ENCODE measurements at regions not wholly inside any gene's neighbourhood (a gene's known extent, or its start where the extent isn't known, plus 50 kb on each side); places are given as distances from the start of the nearest gene placed in this dataset.

DNA sequence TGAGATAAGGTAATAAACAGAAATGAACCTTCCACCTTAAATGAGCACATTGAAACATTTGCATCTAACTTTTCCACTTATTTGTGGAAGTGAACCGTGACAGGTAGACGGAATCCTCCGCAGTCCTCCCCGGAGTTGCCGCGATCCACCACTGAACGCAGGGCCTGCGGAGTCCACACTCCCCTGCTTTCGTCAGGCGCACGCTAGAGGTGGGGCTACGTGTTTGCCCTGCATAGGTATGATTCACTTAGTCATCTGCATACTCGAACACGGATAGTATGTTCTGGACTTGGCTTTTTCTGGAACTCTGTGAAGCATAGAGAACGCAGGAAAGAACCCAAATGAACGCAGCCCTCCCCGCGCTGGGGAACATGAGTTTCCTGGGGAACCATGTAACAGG is 272.8 kb upstream of the IRX4 start:
- no peaks in the 10 kb centered on the region for H3K79me2 ChIP-seq (ENCODE audit: control insufficient read depth, insufficient read depth, low read length)
- no peak overlapping the region for H3K4me3 ChIP-seq (replicated peaks in 1 of 3; ENCODE audit: insufficient read depth in 1 of 3, low read depth in 1 of 3, low read length in 3 of 3)
- POLR2A ChIA-PET: no interaction called here
- no peak overlapping the region for H3K9ac ChIP-seq (replicated peaks; ENCODE audit: extremely low read depth, insufficient read depth, low read length)
- CTCF ChIA-PET: no interaction called here
- BruUV-seq (replicated peaks): no TSS peak
- no peaks in the 10 kb centered on the region for H3K4me1 ChIP-seq (ENCODE audit: control insufficient read depth, extremely low read depth, insufficient read depth, low read length)
- no peaks in the 10 kb centered on the region for H3K9me1 ChIP-seq (replicated peaks; ENCODE audit: control insufficient read depth, extremely low read depth, insufficient read depth, low read length)
- H4K20me1 ChIP-seq (replicated peaks; ENCODE audit: control insufficient read depth, extremely low read depth, insufficient read depth, low read length): no peaks in the 10 kb centered on the region
- FAIRE-seq: no peak
- H3K27me3 ChIP-seq (ENCODE audit: control insufficient read depth in 2 of 2, insufficient read depth in 2 of 2, low read length in 2 of 2): no peaks in the 10 kb centered on the region
- DNase-seq (ENCODE audit: low read depth, low spot score): no peak
- H3K36me3 ChIP-seq (ENCODE audit: control insufficient read depth in 2 of 2, extremely low read depth in 1 of 2, insufficient read depth in 2 of 2, low read length in 2 of 2): no peaks in the 10 kb centered on the region
- no peak overlapping the region for H3K4me2 ChIP-seq (ENCODE audit: insufficient read depth, low read length)
- no peaks in the 10 kb centered on the region for H3K9me3 ChIP-seq (replicated peaks; ENCODE audit: control insufficient read depth, insufficient read depth, low read length)
- no peak overlapping the region for H3K27ac ChIP-seq (ENCODE audit: insufficient read depth, low read depth, low read length)
- intact Hi-C loops (cut with micrococcal nuclease): no loop called here
- TF ChIP-seq, protein P1, sequence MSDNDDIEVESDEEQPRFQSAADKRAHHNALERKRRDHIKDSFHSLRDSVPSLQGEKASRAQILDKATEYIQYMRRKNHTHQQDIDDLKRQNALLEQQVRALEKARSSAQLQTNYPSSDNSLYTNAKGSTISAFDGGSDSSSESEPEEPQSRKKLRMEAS (IDR thresholded peaks at IDR 0.05; ENCODE audit: insufficient read depth, insufficient read length): no peak
- TF ChIP-seq, protein P2, sequence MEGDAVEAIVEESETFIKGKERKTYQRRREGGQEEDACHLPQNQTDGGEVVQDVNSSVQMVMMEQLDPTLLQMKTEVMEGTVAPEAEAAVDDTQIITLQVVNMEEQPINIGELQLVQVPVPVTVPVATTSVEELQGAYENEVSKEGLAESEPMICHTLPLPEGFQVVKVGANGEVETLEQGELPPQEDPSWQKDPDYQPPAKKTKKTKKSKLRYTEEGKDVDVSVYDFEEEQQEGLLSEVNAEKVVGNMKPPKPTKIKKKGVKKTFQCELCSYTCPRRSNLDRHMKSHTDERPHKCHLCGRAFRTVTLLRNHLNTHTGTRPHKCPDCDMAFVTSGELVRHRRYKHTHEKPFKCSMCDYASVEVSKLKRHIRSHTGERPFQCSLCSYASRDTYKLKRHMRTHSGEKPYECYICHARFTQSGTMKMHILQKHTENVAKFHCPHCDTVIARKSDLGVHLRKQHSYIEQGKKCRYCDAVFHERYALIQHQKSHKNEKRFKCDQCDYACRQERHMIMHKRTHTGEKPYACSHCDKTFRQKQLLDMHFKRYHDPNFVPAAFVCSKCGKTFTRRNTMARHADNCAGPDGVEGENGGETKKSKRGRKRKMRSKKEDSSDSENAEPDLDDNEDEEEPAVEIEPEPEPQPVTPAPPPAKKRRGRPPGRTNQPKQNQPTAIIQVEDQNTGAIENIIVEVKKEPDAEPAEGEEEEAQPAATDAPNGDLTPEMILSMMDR (IDR thresholded peaks at IDR 0.05; ENCODE audit: extremely low read depth in 1 of 2, insufficient read depth in 1 of 2, low read depth in 1 of 2, low read length in 2 of 2): no peak
- no peak for TF ChIP-seq POLR2A (IDR thresholded peaks at IDR 0.05; ENCODE audit: low read depth, low read length)
- H2AFZ ChIP-seq (ENCODE audit: low read depth, low read length): no peak overlapping the region
- dilution Hi-C loops (cut with MboI; ENCODE audit: extremely low pct_ligation_motif_present, low sequenced_read_pairs): no loop called here

DNA sequence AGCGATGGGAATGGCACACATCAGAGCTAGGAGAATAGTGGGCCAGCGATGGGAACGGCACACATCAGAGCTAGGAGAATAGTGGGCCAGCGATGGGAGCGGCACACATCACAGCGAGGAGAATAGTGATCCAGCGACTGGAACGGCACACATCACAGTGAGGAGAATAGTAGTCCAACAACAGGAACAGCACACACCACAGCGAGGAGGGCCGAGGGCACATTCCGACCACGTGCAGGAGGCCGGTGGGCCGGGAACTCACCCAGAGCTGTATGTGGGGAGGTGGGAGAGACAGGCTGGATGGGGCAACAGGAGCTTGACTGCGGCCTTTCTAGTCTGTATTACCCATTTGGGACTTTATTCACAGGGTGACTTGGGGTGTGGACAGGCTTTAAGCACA is 271.1 kb upstream of the IRX4 start:
- H3K27me3 ChIP-seq (ENCODE audit: control insufficient read depth in 2 of 2, insufficient read depth in 2 of 2, low read length in 2 of 2): no peaks in the 10 kb centered on the region
- H2AFZ ChIP-seq (ENCODE audit: low read depth, low read length): no peak overlapping the region

More for the DNA sequence above, 271.1 kb upstream of the IRX4 start:
- Histone ChIP-seq H3K79me2 (ENCODE audit: control insufficient read depth, insufficient read depth, low read length) (no peaks in the 10 kb centered on the region), H3K9me3 (replicated peaks; ENCODE audit: control insufficient read depth, insufficient read depth, low read length) (no peaks in the 10 kb centered on the region), H3K36me3 (ENCODE audit: control insufficient read depth in 2 of 2, extremely low read depth in 1 of 2, insufficient read depth in 2 of 2, low read length in 2 of 2) (no peaks in the 10 kb centered on the region), H3K9me1 (replicated peaks; ENCODE audit: control insufficient read depth, extremely low read depth, insufficient read depth, low read length) (no peaks in the 10 kb centered on the region), H3K9ac (replicated peaks; ENCODE audit: extremely low read depth, insufficient read depth, low read length) (no peak overlapping the region), H3K4me1 (ENCODE audit: control insufficient read depth, extremely low read depth, insufficient read depth, low read length) (no peaks in the 10 kb centered on the region), H3K4me3 (replicated peaks in 1 of 3; ENCODE audit: insufficient read depth in 1 of 3, low read depth in 1 of 3, low read length in 3 of 3) (no peak overlapping the region), H3K27ac (ENCODE audit: insufficient read depth, low read depth, low read length) (no peak overlapping the region), H3K4me2 (ENCODE audit: insufficient read depth, low read length) (no peak overlapping the region), H4K20me1 (replicated peaks; ENCODE audit: control insufficient read depth, extremely low read depth, insufficient read depth, low read length) (no peaks in the 10 kb centered on the region)
- POLR2A ChIA-PET: no interaction called here
- dilution Hi-C loops (cut with MboI; ENCODE audit: extremely low pct_ligation_motif_present, low sequenced_read_pairs) (no loop called here), intact Hi-C loops (cut with micrococcal nuclease) (no loop called here)
- no TSS peak for BruUV-seq (replicated peaks)
- CTCF ChIA-PET: no interaction called here
- FAIRE-seq (no peak), DNase-seq (ENCODE audit: low read depth, low spot score) (no peak)
- TF ChIP-seq, protein P1 (IDR thresholded peaks at IDR 0.05; ENCODE audit: insufficient read depth, insufficient read length): no peak
- TF ChIP-seq MYC (IDR thresholded peaks at IDR 0.05; ENCODE audit: low read depth, low read length) (no peak), POLR2AphosphoS5 (IDR thresholded peaks at IDR 0.05; ENCODE audit: insufficient read depth, low read depth, low read length) (no peak), EZH2 (IDR thresholded peaks at IDR 0.05; ENCODE audit: borderline replicate concordance, low read depth, low read length, severe bottlenecking) (no peak), FOS (IDR thresholded peaks at IDR 0.05; ENCODE audit: borderline replicate concordance, insufficient read depth, low read length) (no peak), GATA2 (IDR thresholded peaks at IDR 0.05; ENCODE audit: insufficient read depth, insufficient read length, low read depth, low read length) (no peak), POLR2A (IDR thresholded peaks at IDR 0.05; ENCODE audit: low read depth, low read length) (no peak), JUN (IDR thresholded peaks at IDR 0.05; ENCODE audit: borderline replicate concordance, insufficient read depth, insufficient read length, low read depth) (no peak)
- TF ChIP-seq, protein P2 (IDR thresholded peaks at IDR 0.05; ENCODE audit: extremely low read depth in 1 of 2, insufficient read depth in 1 of 2, low read depth in 1 of 2, low read length in 2 of 2): no peak

Measured in endothelial cell of umbilical vein (primary cell).